ENCODE measurements at regions not wholly inside any gene's neighbourhood (a gene's known extent, or its start where the extent isn't known, plus 50 kb on each side); places are given as distances from the start of the nearest gene placed in this dataset.

- TF ChIP-seq CTCF (IDR thresholded peaks at IDR 0.05) (no peak), EZH2 (IDR thresholded peaks at IDR 0.05; ENCODE audit: borderline replicate concordance, insufficient read depth, low read depth, low read length, poor library complexity, severe bottlenecking) (no peak)
These were observed 111.4 kb upstream of the CPHXL start for GRCh38 chr16:75837681-75838080.

Measured in B cell (primary cell).